ENCODE measurements at regions not wholly inside any gene's neighbourhood (a gene's known extent, or its start where the extent isn't known, plus 50 kb on each side); places are given as distances from the start of the nearest gene placed in this dataset.

DNA sequence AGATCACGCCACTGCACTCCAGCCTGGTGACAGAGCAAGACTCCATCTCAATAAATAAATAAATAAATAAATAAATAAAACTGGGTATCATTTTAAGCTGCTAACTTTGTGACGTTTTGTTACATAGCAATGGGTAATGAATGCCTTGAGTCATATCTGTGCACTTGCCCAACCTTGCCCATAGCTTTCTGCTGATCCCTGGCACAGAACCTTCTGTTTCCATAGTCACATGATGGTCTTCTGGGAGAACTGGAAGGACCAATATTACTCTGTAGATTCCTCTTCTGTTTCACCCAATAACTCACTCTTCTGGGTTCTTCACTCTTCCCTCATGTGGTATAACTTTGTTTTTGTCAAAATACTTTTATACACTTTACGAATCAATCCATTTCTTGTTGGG, 140.8 kb downstream of the SCARB1 start:
- TF ChIP-seq, protein P1, sequence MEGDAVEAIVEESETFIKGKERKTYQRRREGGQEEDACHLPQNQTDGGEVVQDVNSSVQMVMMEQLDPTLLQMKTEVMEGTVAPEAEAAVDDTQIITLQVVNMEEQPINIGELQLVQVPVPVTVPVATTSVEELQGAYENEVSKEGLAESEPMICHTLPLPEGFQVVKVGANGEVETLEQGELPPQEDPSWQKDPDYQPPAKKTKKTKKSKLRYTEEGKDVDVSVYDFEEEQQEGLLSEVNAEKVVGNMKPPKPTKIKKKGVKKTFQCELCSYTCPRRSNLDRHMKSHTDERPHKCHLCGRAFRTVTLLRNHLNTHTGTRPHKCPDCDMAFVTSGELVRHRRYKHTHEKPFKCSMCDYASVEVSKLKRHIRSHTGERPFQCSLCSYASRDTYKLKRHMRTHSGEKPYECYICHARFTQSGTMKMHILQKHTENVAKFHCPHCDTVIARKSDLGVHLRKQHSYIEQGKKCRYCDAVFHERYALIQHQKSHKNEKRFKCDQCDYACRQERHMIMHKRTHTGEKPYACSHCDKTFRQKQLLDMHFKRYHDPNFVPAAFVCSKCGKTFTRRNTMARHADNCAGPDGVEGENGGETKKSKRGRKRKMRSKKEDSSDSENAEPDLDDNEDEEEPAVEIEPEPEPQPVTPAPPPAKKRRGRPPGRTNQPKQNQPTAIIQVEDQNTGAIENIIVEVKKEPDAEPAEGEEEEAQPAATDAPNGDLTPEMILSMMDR (conservative IDR thresholded peaks at IDR 0.05; ENCODE audit: low read depth, low read length), result no peak
- no peak for TF ChIP-seq POLR2A (IDR thresholded peaks at IDR 0.05; ENCODE audit: low read depth, low read length)

All from IMR-90 (cell line).